GM21526 (cell line): ENCODE measurements at regions not wholly inside any gene's neighbourhood (a gene's known extent, or its start where the extent isn't known, plus 50 kb on each side); places are given as distances from the start of the nearest gene placed in this dataset.
"Not testable (repeated sequence)": the region's sequence is repeated elsewhere in the genome, so short reads cannot be mapped to it uniquely, and the experiment has no call there.

Experiments used
- ATAC-seq: cut with Tn5 transposase; IDR thresholded peaks from one replicate; pipeline ENCODE4 v1.9.1; 2021; ENCODE audit warnings: moderate library complexity; ENCODE audit not compliant: unreplicated experiment, low FRiP score

GRCh38 chr9:81052846-81053245 lies 636.5 kb downstream of the TLE1 start:
- no peak for ATAC-seq

- no peak for ATAC-seq
Observed at GRCh38 chr9:81047280-81047679, 642.1 kb downstream of the TLE1 start.

- no peak for ATAC-seq
Observed at GRCh38 chr9:81045658-81046057, 643.7 kb downstream of the TLE1 start.

GRCh38 chr9:81037889-81038288 lies 651.5 kb downstream of the TLE1 start:
- ATAC-seq = no peak

GRCh38 chr9:81035601-81036000 lies 653.7 kb downstream of the TLE1 start:
- no peak for ATAC-seq

GRCh38 chr9:81035171-81035570 lies 654.2 kb downstream of the TLE1 start:
- no peak for ATAC-seq

- no peak for ATAC-seq
Observed at GRCh38 chr9:81032831-81033230, 656.5 kb downstream of the TLE1 start.

GRCh38 chr9:81032030-81032572 lies 657.2 kb downstream of the TLE1 start:
- peak; percentile 60 for ATAC-seq

- ATAC-seq = no peak
Observed at GRCh38 chr9:81031422-81032029, 657.8 kb downstream of the TLE1 start.

GRCh38 chr9:81030027-81030426 lies 659.3 kb downstream of the TLE1 start:
- no peak for ATAC-seq

- no peak for ATAC-seq
Observed at GRCh38 chr9:81028504-81028903, 660.8 kb downstream of the TLE1 start.

GRCh38 chr9:81022177-81022576 lies 667.2 kb downstream of the TLE1 start:
- no peak for ATAC-seq

- ATAC-seq = not testable (repeated sequence)
Observed at GRCh38 chr9:81014945-81015344, 674.4 kb downstream of the TLE1 start.

- not testable (repeated sequence) for ATAC-seq
Observed at GRCh38 chr9:81013191-81013590, 676.2 kb downstream of the TLE1 start.

- ATAC-seq = no peak
Observed at GRCh38 chr9:81002906-81003305, 686.4 kb downstream of the TLE1 start.

- no peak for ATAC-seq
Observed at GRCh38 chr9:81002242-81002641, 687.1 kb downstream of the TLE1 start.

- ATAC-seq = no peak
Observed at GRCh38 chr9:80995759-80996158, 693.6 kb downstream of the TLE1 start.

- no peak for ATAC-seq
Observed at GRCh38 chr9:80994892-80995291, 694.5 kb downstream of the TLE1 start.

GRCh38 chr9:80985595-80985994 lies 703.8 kb downstream of the TLE1 start:
- not testable (repeated sequence) for ATAC-seq

GRCh38 chr9:80976403-80976802 lies 712.9 kb downstream of the TLE1 start:
- no peak for ATAC-seq

- not testable (repeated sequence) for ATAC-seq
Observed at GRCh38 chr9:80970377-80970776, 719.0 kb downstream of the TLE1 start.

- no peak for ATAC-seq
Observed at GRCh38 chr9:80968611-80969010, 720.7 kb downstream of the TLE1 start.

GRCh38 chr9:80964914-80965313 lies 724.4 kb downstream of the TLE1 start:
- ATAC-seq = no peak
